ENCODE measurements at regions not wholly inside any gene's neighbourhood (a gene's known extent, or its start where the extent isn't known, plus 50 kb on each side); places are given as distances from the start of the nearest gene placed in this dataset.

GRCh38 chr18:51248685-51249084 is 51.2 kb upstream of the MEX3C start:
- 0% methylated on average over 2 of the region's 2 CpGs for WGBS (ENCODE audit: insufficient coverage, low coverage, missing lambda C conversion rate)
- intact Hi-C loops (cut with micrococcal nuclease) (no loop called here), in situ Hi-C loops (cut with MboI) (no loop called here)
- H3K9ac ChIP-seq (ENCODE audit: insufficient read depth in 1 of 2, low read depth in 2 of 2, low read length in 2 of 2) = no peak overlapping the region
- H3K9me3 ChIP-seq (replicated peaks; ENCODE audit: control insufficient read depth, insufficient read depth, low read depth, low read length) = no peaks in the 10 kb centered on the region
- H3K27ac ChIP-seq (ENCODE audit: extremely low read depth, low read depth, low read length) = no peak overlapping the region
- H3K79me2 ChIP-seq (ENCODE audit: control insufficient read depth, insufficient read depth, low read length) = no peaks in the 10 kb centered on the region
- DNase-seq (ENCODE audit: extremely low read depth in 1 of 4, low spot score in 3 of 4) (no peak), ATAC-seq (no peak), FAIRE-seq (no peak)
- no peaks in the 10 kb centered on the region for H3K4me1 ChIP-seq (replicated peaks in 1 of 2; ENCODE audit: control insufficient read depth in 2 of 2, insufficient read depth in 2 of 2, low read length in 2 of 2)
- no peak overlapping the region for H3K4me2 ChIP-seq (ENCODE audit: insufficient read depth, low read length)
- ChIA-PET POLR2A (no interaction called here), CTCF (ENCODE audit: low intra/inter-chr PET ratio) (no interaction called here)
- no peak overlapping the region for H2AFZ ChIP-seq (ENCODE audit: low read depth, low read length)
- H3K9me1 ChIP-seq (ENCODE audit: control insufficient read depth, insufficient read depth, low read length) = no peaks in the 10 kb centered on the region
- no peaks in the 10 kb centered on the region for H3K36me3 ChIP-seq (ENCODE audit: control insufficient read depth, insufficient read depth, low read length)
- H4K20me1 ChIP-seq (replicated peaks; ENCODE audit: control insufficient read depth, insufficient read depth, low read length) = no peaks in the 10 kb centered on the region
- BruUV-seq (replicated peaks) = no TSS peak
- H3K27me3 ChIP-seq (ENCODE audit: control insufficient read depth in 2 of 2, insufficient read depth in 2 of 2, low read length in 2 of 2) = no peaks in the 10 kb centered on the region
- H3K4me3 ChIP-seq = no peak overlapping the region
- TF ChIP-seq ZC3H4 (CRISPR knock-in tag; IDR thresholded peaks at IDR 0.05; ENCODE audit: borderline replicate concordance) (no peak), MECOM (CRISPR knock-in tag; IDR thresholded peaks at IDR 0.05) (no peak), ZFP36 (IDR thresholded peaks at IDR 0.05; ENCODE audit: low read depth, low read length, partially characterized antibody) (no peak), YBX1 (IDR thresholded peaks at IDR 0.05) (no peak), ZNF232 (CRISPR knock-in tag; IDR thresholded peaks at IDR 0.05) (no peak), HSF4 (CRISPR knock-in tag; IDR thresholded peaks at IDR 0.05; ENCODE audit: borderline replicate concordance) (no peak), ZNF280B (CRISPR knock-in tag; IDR thresholded peaks at IDR 0.05) (no peak), ATF7 (IDR thresholded peaks at IDR 0.05) (no peak), PTBP1 (IDR thresholded peaks at IDR 0.05; ENCODE audit: low read depth, low read length) (no peak), RBM14 (IDR thresholded peaks at IDR 0.05; ENCODE audit: borderline replicate concordance, insufficient read depth, low read depth, low read length) (no peak)
- TF ChIP-seq, protein P1, sequence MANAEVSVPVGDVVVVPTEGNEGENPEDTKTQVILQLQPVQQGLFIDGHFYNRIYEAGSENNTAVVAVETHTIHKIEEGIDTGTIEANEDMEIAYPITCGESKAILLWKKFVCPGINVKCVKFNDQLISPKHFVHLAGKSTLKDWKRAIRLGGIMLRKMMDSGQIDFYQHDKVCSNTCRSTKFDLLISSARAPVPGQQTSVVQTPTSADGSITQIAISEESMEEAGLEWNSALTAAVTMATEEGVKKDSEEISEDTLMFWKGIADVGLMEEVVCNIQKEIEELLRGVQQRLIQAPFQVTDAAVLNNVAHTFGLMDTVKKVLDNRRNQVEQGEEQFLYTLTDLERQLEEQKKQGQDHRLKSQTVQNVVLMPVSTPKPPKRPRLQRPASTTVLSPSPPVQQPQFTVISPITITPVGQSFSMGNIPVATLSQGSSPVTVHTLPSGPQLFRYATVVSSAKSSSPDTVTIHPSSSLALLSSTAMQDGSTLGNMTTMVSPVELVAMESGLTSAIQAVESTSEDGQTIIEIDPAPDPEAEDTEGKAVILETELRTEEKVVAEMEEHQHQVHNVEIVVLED (CRISPR knock-in tag; IDR thresholded peaks at IDR 0.05) = no peak
- TF ChIP-seq, protein P2, sequence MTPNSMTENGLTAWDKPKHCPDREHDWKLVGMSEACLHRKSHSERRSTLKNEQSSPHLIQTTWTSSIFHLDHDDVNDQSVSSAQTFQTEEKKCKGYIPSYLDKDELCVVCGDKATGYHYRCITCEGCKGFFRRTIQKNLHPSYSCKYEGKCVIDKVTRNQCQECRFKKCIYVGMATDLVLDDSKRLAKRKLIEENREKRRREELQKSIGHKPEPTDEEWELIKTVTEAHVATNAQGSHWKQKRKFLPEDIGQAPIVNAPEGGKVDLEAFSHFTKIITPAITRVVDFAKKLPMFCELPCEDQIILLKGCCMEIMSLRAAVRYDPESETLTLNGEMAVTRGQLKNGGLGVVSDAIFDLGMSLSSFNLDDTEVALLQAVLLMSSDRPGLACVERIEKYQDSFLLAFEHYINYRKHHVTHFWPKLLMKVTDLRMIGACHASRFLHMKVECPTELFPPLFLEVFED (CRISPR knock-in tag; conservative IDR thresholded peaks at IDR 0.05) = no peak
- TF ChIP-seq, protein P3, sequence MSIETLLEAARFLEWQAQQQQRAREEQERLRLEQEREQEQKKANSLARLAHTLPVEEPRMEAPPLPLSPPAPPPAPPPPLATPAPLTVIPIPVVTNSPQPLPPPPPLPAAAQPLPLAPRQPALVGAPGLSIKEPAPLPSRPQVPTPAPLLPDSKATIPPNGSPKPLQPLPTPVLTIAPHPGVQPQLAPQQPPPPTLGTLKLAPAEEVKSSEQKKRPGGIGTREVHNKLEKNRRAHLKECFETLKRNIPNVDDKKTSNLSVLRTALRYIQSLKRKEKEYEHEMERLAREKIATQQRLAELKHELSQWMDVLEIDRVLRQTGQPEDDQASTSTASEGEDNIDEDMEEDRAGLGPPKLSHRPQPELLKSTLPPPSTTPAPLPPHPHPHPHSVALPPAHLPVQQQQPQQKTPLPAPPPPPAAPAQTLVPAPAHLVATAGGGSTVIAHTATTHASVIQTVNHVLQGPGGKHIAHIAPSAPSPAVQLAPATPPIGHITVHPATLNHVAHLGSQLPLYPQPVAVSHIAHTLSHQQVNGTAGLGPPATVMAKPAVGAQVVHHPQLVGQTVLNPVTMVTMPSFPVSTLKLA (conservative IDR thresholded peaks at IDR 0.05) = no peak

Data from K562 (cell line).